Caki2 (cell line): ENCODE measurements at regions not wholly inside any gene's neighbourhood (a gene's known extent, or its start where the extent isn't known, plus 50 kb on each side); places are given as distances from the start of the nearest gene placed in this dataset.

Experiments
- DNase-seq: peaks from one replicate; pipeline ENCODE4 v3.0.0-alpha.2; 2015; ENCODE audit warnings: low read depth
- in situ Hi-C: cut with HindIII; loops from 2 replicates; pipeline ENCODE4 v1.10.0; 2016; ENCODE audit warnings: low sequenced_read_pairs, low pct_unique_long_range_greater_than_20kb, mixed read lengths

DNA sequence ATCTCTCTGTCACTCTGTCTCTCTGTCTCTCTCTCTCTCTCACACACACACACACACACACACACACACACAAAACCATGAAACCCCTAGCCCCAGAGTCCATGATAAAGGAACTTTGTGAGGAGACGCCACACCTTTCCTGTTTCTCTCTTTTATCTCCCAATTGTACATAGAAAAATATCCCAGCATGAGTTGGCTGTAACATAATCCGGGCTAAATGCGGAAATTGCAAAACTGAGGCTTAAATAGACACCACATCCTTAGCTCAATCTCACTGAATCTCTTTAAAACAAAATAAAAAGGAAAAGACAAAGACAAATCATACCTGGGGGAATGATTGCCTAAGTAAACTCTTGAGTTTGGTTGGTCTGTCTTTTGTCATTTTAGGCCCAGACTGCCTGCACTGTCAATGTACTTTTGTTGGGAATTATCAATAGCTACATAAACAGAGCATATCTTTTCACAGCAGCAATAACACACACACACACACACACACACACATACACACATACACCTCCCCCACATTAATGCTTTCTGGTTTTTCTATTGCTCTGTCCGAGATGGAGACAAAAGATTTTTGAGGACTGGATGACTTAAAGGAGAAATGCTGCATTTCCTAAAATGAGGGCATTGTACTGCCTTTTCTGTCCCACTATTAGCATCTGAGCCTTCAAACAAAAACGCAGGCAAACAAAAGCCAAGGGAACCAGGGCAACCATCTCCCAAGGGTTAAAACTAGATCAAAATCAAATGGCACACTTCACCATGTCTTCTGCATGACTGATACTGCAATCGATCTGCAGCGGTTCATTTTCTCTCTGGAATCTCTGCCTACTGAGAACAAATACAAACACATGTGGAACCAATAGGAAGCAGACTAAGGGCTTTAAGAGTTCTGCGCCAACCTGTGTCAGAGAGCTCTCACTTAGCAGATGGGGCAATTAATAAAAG lies 321.5 kb downstream of the NFIB start:
- no peak for DNase-seq
- in situ Hi-C loops = no loop called here

DNA sequence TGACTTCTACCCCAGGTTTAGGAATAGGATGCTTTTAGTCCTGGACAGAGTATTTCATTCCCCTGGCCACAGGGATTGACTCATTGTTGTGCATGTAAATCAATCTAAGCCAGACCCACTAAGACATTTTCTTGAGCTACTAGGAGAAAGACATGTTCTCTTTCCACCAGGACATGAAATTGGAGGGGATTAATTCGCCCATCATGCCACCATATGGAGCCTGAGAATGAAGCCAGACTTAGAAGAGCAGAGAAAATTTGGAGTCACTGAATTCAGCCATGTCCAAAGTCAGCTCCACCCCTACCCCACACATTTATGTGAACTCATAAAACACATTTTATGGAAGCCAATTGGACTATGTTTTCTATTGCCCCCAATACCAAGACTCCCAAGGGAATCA lies 322.5 kb downstream of the NFIB start:
- in situ Hi-C loops = no loop called here
- DNase-seq = no peak

DNA sequence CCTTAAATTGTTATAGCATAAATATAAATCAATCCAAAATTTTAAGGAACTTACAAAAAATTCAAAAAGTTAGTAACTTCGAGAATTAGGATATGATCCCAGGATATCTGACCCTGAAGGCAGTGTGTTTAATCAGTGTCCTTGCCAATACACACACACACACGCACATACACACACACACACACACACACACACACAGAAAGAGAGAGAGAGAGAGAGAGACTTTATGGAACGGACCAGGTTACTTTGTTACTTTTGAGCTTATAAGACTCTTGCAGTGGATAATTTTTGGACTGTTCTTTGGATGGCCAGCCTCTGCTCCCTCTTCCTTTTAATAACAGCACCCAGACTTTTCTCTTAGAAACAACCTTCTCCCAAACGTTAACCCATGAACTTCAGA lies 322.9 kb downstream of the NFIB start:
- in situ Hi-C loops = no loop called here
- DNase-seq = no peak

DNA sequence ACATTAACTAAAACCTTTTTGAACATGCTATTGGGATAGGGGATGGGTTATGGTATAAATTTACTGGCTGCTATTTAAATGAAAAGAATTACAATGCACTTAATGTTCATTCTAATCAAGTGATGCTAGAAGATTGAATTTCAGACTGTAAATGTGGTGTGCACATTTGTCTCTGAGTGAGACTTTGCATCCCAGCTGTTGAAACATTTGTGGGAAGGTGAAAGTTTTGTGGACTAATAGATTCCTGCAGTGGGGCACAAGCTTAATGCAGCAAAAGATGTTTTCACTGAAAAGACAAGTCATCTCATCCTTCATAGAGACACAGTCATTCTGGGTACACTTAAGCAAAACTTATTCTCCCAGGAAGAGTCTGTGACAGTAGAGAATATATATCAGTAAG lies 323.6 kb downstream of the NFIB start:
- no peak for DNase-seq
- in situ Hi-C loops = no loop called here

DNA sequence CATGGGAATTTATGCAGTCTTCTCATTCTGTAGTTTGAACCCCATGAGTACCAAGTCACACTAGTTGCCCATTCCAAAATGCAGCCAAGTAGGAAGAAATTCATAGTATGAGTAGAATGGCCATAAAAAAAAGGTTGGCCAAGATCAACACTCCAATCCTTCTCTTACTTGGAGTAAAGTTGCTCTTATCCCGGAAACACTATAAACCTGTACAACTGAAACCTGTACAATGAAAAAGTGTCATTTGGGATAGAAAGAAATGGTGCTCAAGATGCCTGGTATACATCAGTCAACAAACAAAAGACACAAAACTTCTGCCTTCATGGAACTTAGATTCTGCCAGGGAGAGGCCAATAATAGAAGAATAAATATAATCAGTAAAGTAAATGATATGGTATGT lies 325.0 kb downstream of the NFIB start:
- in situ Hi-C loops = no loop called here
- no peak for DNase-seq

DNA sequence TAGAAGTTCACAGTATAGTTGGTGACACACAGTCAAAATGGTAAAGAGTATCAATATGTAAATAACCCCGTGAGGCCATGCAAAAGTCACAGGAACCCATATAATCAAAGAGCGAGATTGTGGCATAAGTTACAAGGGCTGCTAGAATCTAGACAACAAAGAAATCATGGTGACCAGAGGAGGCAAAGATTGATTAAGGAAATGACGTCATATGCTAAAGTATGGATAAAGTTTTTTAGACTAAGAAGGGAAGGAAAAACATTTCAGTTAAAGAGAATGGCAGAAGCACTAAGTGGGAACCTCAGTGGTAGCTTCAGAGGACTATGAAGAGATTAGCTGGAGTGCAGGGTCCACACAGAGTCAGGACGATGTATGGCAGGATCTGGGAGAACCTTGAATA lies 330.3 kb downstream of the NFIB start:
- no peak for DNase-seq
- in situ Hi-C loops = no loop called here

DNA sequence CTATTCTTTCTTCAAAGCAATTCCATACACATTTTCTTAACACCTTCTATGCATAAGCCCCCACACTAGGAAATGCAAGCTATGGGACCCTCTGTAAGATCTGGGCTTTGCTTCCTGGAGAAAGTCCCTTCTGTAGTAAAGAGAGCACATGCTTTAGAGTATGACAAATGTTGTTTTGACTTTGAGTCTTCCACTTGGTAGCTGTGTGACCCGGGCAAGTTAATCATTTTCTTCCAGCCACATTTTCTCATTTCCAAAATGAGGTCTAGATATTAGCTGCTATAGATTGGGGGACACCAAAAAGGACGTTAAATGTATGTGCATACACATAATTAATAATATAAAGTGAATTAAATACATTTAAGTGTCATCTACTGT lies 334.0 kb downstream of the NFIB start:
- in situ Hi-C loops = no loop called here
- peak; percentile 28 for DNase-seq

DNA sequence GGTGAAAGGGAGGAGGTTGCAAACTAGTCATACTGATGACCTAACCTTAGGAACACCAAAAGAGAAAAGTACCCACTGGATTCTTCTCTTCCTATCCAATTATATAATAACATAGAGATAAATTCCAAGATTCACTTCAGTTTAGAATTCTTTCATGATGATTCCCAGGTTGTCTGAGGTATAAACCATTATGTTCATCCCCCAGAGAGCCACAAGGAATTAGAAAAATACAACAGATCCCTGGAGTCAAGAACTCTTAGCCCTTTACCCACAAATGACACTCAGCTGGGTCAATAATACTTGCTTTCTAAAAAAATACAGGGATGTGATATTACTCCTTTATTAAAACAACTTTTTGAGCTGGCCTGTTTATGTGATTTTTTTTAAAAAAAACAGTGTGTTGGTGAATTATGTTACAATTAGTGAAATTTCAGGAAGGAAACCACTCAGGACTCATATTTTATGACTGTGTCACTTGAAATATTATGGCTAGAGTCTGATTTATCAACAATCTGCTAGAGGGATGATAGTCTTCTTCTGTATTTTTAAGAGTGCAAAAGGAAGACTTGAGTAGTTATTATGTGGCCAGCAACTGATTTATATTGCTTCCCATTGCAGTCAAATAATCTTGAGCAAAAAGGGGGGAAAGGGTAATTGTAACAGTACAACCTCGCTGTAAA lies 338.2 kb downstream of the NFIB start:
- DNase-seq = no peak
- in situ Hi-C loops = no loop called here

DNA sequence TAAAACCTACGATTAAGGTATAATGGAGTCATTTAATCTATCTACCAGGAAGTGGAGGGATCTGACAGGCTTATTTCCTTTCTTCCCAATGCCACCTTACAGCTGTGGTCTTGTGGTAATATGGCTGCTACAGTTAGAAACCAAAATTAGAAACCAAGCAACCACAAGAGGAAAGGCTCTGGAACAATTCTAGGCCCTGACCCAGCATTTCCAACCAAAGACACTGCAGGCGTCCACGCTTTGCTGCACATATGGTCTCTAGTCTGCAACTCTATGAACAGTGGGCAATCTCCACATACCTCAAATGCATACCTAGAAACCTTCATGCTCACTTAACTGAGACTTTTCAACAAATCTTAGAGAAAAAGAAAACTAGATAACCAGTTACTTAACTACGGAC lies 339.1 kb downstream of the NFIB start:
- peak; percentile 76 for DNase-seq
- in situ Hi-C loops = no loop called here

DNA sequence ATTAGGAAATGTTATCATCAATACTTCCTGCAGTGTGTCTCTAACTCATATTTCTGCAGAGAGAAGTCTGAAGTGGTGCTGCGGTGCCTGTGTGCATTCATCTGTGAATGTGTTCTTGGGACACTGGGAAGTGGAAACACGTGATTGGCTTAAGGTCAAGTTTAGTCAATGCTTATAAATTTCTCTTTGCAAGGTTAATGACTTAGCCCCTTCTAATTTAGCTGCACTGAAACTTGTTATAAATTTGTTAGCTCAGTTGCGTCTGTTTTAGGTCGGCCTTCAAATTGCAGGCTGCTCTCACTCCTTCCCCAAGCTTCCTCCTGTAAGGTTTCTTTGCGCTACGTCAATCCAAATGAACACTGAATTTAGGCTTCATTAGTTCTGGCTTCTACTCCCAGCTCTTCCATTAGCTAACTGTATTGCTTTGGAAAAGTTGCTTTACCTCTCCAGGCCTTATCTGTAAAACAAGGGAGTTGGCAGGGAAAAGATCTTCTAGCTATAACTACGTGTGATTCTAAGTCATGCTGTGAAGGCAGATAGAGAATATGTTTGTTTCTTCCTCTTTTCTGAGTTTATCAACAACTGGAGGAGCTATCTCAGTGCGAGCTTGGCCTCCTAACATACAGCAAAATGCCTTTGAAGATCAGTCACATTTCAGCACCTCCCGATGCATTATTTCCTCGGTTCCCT lies 341.8 kb downstream of the NFIB start:
- peak; percentile 44 for DNase-seq
- in situ Hi-C loops = no loop called here

DNA sequence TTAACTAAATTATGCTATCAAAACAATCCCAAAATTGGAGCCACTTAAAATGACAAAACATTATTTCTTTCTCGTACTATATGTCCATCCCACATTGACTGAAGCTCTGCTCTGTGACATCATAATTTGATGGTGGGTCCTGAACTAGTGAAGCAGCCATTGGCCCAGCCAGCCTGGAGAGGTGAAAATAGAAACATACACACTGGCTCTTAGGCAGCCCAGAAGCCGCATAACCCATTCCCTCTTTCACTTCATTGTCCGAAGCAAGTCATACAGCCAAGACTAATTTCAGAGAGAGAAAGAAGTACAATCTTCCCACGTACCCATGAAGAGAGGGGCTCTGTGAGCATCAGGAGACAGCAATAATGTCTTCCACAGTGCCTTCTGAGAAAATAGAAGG lies 342.5 kb downstream of the NFIB start:
- in situ Hi-C loops = no loop called here
- DNase-seq = no peak

DNA sequence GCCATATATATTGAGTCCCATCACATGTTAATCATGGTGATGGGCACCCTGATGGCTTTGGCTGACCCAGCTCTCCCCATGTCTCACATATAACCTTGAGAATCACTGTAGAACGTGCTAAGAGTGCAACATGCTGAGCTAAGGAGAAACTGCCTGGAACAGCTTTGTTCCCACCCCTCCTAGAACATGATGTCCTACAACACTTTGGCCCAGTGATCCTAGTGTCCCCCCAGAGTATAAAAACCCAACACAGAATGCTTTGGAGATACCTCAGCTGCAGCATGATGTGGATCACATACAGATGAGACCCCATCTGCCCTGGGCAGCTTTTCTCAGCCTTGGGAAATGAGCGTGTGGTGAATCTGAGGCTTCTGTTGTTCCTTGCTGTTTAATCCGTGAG lies 343.5 kb downstream of the NFIB start:
- in situ Hi-C loops = no loop called here

DNA sequence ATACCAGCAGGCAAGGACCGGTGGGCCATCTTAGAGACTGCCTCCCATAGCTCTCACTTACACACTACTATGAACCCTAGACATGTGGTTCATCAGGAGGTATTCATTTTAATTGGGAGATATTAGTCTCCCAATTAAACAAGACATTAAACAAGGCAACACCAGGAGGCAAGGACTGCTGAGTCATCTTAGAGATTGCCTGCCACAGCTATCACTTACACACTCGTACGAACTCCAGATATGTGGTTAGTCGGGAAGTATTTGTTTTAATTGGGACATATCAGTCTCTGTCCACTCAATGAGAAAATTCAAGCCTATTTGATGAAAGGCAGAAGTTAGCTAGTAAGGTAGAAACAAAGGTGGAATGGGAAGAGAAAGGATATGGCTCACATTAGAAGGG lies 343.9 kb downstream of the NFIB start:
- DNase-seq = no peak
- in situ Hi-C loops = no loop called here

More for the DNA sequence above, 343.5 kb downstream of the NFIB start:
- no peak for DNase-seq

DNA sequence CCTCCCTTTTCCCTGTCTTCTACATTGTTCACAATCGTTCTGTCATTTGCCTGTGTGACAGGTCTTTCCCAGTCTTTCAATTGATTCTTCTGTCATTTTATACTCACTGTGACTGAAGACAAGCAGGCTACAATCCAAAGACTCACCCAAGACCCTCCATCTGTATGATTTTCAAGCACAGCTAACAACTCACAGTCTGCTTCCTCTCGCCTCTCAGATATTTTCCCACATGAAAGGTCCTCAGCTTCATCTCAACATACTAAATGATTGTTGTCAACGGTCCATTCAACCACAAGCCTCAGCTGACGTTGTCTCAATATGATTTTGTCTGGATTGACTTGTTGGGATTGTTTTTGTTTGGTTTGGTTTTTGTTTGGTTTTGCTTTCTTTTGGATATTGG lies 346.5 kb downstream of the NFIB start:
- in situ Hi-C loops = no loop called here

DNA sequence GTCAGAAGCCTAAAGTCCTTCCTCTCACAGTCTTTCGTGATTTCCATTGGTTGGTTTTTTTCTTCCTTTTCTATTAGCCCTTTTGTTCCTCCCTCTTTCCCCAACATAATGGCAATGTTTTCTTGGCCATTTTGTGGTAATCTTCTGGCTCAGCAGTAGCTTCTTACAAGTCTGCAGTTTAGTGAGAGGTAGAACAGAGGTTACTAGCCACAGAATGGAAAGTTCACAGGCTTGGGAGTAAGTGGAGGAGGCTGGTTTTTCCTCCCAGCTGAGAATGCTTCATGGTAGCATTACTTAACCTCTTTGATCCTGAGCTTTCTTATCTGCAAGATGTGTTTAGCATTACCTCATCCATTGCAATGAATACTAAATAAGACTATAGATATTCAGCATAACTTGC lies 346.9 kb downstream of the NFIB start:
- DNase-seq = no peak
- in situ Hi-C loops = no loop called here

More for the DNA sequence above, 346.5 kb downstream of the NFIB start:
- no peak for DNase-seq

DNA sequence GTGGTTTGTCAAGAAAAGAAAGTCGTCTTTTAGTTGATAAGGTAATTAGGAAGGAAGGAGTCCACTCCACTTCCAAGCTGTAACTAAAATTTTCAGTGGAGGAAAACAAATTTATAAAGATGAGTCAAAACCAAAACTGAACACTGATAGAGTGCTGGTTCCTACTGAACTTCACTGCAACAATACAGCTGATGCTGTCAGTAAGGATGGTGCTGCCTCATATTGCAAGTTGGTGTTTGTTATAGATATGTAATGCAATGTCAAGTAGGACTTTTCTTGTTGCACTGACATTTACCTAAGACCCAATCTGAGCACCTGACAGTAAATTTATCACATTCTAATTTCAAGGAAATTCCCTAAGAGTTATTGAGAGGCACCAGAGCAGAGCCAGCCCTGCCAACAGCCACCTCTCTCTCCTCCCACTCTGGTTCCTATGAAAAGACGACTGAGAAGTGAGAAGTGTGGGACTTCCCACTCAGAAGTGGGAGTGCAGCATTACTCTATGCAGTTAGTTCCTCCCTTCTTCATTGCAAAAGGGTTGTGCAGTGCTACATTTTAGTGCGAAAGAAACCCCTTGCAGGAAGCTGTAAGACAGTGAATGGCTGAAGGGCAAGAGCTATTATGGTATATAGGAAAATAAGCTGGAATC lies 350.8 kb downstream of the NFIB start:
- in situ Hi-C loops = no loop called here
- no peak for DNase-seq

DNA sequence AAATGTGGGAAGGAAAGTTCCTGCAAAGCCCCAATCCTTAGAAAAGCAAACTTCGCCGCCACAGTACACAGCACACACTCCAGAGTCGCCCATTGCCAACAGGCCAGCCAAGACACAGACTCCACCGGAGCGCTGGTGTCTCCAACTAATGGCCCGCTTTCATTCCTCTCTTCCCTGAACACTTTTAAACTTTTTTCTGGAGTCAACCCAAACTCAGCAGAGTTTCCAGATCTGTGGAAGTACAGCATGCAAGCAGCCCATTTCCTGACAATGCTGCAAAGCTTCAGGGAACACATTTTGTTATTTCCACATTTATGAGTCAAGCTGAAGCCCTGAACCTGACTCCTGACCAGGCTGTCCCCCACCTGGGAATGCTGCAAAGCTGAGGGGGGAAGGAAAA lies 351.9 kb downstream of the NFIB start:
- in situ Hi-C loops = no loop called here

DNA sequence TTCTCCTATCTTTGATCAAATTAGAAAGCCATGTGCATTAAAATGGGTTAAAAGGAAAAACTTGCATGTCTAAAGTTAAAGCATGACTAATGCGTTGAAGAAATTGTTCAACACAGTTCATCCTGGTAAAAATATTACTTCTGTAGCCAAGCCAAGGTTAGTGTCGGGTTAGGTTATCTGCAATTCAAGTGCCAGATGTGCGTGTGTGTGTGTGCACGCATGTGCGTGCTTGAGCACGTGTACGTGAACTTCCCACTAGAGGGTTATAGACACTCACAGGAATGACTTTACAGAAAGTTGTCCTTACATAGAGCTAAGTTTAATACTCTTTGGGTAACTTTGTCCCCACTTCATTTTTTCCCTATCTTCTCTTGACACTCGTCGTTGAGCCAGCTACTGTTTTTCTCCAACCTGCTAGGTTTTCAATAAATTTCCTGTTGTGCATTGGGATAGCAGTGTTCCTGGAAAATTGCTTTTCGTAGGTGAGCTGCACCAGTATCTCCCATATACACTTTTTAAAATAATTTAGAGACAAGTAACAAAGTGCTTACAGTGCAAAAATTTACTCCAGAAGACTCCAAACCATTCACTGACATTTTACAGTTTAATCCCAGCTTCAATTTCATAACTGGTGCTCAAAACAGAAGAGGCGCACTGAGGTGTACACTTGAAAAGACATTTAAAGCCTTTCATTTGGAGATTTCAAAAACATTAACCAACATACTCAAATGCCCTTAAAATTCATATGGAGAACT lies 353.8 kb downstream of the NFIB start:
- no peak for DNase-seq
- in situ Hi-C loops = no loop called here

More for the DNA sequence above, 351.9 kb downstream of the NFIB start:
- no peak for DNase-seq
